DMS79 (cell line): ENCODE measurements at regions not wholly inside any gene's neighbourhood (a gene's known extent, or its start where the extent isn't known, plus 50 kb on each side); places are given as distances from the start of the nearest gene placed in this dataset.
"Not testable (repeated sequence)": the region's sequence is repeated elsewhere in the genome, so short reads cannot be mapped to it uniquely, and the experiment has no call there.

ENCODE experiments used
- DNase-seq: peaks from one replicate; lab custom pipeline; 2025; lab: John Stamatoyannopoulos, UW

GRCh38 chr5:18461766-18462165 is 827.5 kb downstream of the TAF11L14 start:
- no peak for DNase-seq

- DNase-seq: peak; percentile 4
Measured at GRCh38 chr5:18465833-18466681, 831.8 kb downstream of the TAF11L14 start.

GRCh38 chr5:18466731-18467130 is 832.5 kb downstream of the TAF11L14 start:
- no peak for DNase-seq

GRCh38 chr5:18471791-18472190 is 837.5 kb downstream of the TAF11L14 start:
- DNase-seq: not testable (repeated sequence)

- DNase-seq: no peak
Measured at GRCh38 chr5:18483451-18483850, 849.2 kb downstream of the TAF11L14 start.

GRCh38 chr5:18487928-18488480 is 853.7 kb downstream of the TAF11L14 start:
- DNase-seq: no peak

GRCh38 chr5:18489703-18490102 is 855.4 kb downstream of the TAF11L14 start:
- DNase-seq: no peak

GRCh38 chr5:18491349-18491748 is 857.1 kb downstream of the TAF11L14 start:
- DNase-seq: no peak

- DNase-seq: no peak
Measured at GRCh38 chr5:18495157-18495556, 860.9 kb downstream of the TAF11L14 start.

- no peak for DNase-seq
Measured at GRCh38 chr5:18496041-18496440, 861.8 kb downstream of the TAF11L14 start.

GRCh38 chr5:18497089-18497488 is 862.8 kb downstream of the TAF11L14 start:
- no peak for DNase-seq

GRCh38 chr5:18503797-18504328 is 869.6 kb downstream of the TAF11L14 start:
- no peak for DNase-seq

- no peak for DNase-seq
Measured at GRCh38 chr5:18507114-18507513, 872.9 kb downstream of the TAF11L14 start.

- DNase-seq: no peak
Measured at GRCh38 chr5:18517641-18518380, 883.6 kb downstream of the TAF11L14 start.

- no peak for DNase-seq
Measured at GRCh38 chr5:18523380-18523779, 889.1 kb downstream of the TAF11L14 start.

GRCh38 chr5:18526792-18527405 is 892.6 kb downstream of the TAF11L14 start:
- no peak for DNase-seq

- DNase-seq: no peak
Measured at GRCh38 chr5:18533137-18533536, 898.9 kb downstream of the TAF11L14 start.

- no peak for DNase-seq
Measured at GRCh38 chr5:18534119-18534518, 899.9 kb downstream of the TAF11L14 start.

GRCh38 chr5:18535753-18536152 is 901.5 kb downstream of the TAF11L14 start:
- DNase-seq: not testable (repeated sequence)

- no peak for DNase-seq
Measured at GRCh38 chr5:18544421-18544820, 910.2 kb downstream of the TAF11L14 start.

GRCh38 chr5:18546591-18546990 is 912.3 kb downstream of the TAF11L14 start:
- no peak for DNase-seq

GRCh38 chr5:18551716-18552115 is 917.5 kb downstream of the TAF11L14 start:
- DNase-seq: no peak
